HEK293T (cell line): ENCODE measurements at regions not wholly inside any gene's neighbourhood (a gene's known extent, or its start where the extent isn't known, plus 50 kb on each side); places are given as distances from the start of the nearest gene placed in this dataset.

Source experiments
- CTCF ChIA-PET: fragments of 350-600 bp; formaldehyde crosslinking; extraction: SDS; loops from one replicate; lab custom pipeline; 2021; ENCODE audit warnings: antibody characterized with exemption, inconsistent platforms; lab: Yijun Ruan, JAX
- POLR2A ChIA-PET: fragments of 350-600 bp; formaldehyde crosslinking; extraction: SDS; loops from one replicate; lab custom pipeline; 2020; ENCODE audit warnings: antibody characterized with exemption, inconsistent platforms; lab: Yijun Ruan, JAX
- DNase-seq: peaks from one replicate; pipeline ENCODE4 v3.0.0; 2012; ENCODE audit warnings: mixed read lengths; ENCODE audit errors: extremely low spot score
- ARNT ChIP-seq: fragments of 450-650 bp; IDR thresholded peaks from 2 replicates; pipeline ENCODE4 v1.6.1; 2017; ENCODE audit warnings: mild to moderate bottlenecking
- BHLHE40 ChIP-seq: fragments of 450-650 bp; IDR thresholded peaks from 2 replicates; pipeline ENCODE4 v1.6.1; 2016; ENCODE audit warnings: mild to moderate bottlenecking, moderate library complexity, borderline replicate concordance
- CTBP1 ChIP-seq: fragments of 450-650 bp; IDR thresholded peaks from 2 replicates; pipeline ENCODE4 v1.6.1; 2016; ENCODE audit warnings: borderline replicate concordance
- ELF4 ChIP-seq: fragments of 450-650 bp; IDR thresholded peaks from 2 replicates; pipeline ENCODE4 v1.6.1; 2017; ENCODE audit warnings: antibody characterized with exemption
- FOXA1 ChIP-seq: fragments of 450-650 bp; IDR thresholded peaks from 2 replicates; pipeline ENCODE4 v1.6.1; 2016; ENCODE audit warnings: mild to moderate bottlenecking
- FOXK2 ChIP-seq: fragments of 450-650 bp; IDR thresholded peaks from 2 replicates; pipeline ENCODE4 v1.6.1; 2016; ENCODE audit warnings: mild to moderate bottlenecking
- FOXM1 ChIP-seq: fragments of 450-650 bp; IDR thresholded peaks from 2 replicates; pipeline ENCODE4 v1.6.1; 2017; ENCODE audit warnings: mild to moderate bottlenecking, borderline replicate concordance
- HDGF ChIP-seq: fragments of 450-650 bp; IDR thresholded peaks from 2 replicates; pipeline ENCODE4 v1.6.1; 2017; ENCODE audit warnings: antibody characterized with exemption, borderline replicate concordance
- L3MBTL2 ChIP-seq: fragments of 450-650 bp; conservative IDR thresholded peaks from 2 replicates; pipeline ENCODE4 v1.6.1; 2016; ENCODE audit warnings: mild to moderate bottlenecking
- LEF1 ChIP-seq: fragments of 450-650 bp; IDR thresholded peaks from 2 replicates; pipeline ENCODE4 v1.6.1; 2017; ENCODE audit warnings: mild to moderate bottlenecking, borderline replicate concordance
- NFRKB ChIP-seq: fragments of 450-650 bp; IDR thresholded peaks from 2 replicates; pipeline ENCODE4 v1.6.1; 2016; ENCODE audit warnings: mild to moderate bottlenecking, moderate library complexity
- PKNOX1 ChIP-seq: fragments of 450-650 bp; IDR thresholded peaks from 2 replicates; pipeline ENCODE4 v1.6.1; 2016
- SP1 ChIP-seq: fragments of 450-650 bp; IDR thresholded peaks from 2 replicates; pipeline ENCODE4 v1.6.1; 2017
- SUZ12 ChIP-seq: fragments of 450-650 bp; IDR thresholded peaks from 2 replicates; pipeline ENCODE4 v1.6.1; 2016; ENCODE audit warnings: mild to moderate bottlenecking
- TARDBP ChIP-seq: fragments of 450-650 bp; IDR thresholded peaks from 2 replicates; pipeline ENCODE4 v1.6.1; 2016
- ZNF384 ChIP-seq: fragments of 450-650 bp; IDR thresholded peaks from 2 replicates; pipeline ENCODE4 v1.6.1; 2016

GRCh38 chr1:67572594-67573221 is 112.3 kb upstream of the GADD45A start:
- TF ChIP-seq ARNT = no peak
- TF ChIP-seq FOXK2 = no peak
- TF ChIP-seq HDGF = no peak
- no peak for TF ChIP-seq NFRKB
- no peak for TF ChIP-seq SUZ12
- TF ChIP-seq TARDBP = no peak
- TF ChIP-seq PKNOX1 = no peak
- TF ChIP-seq CTBP1 = no peak
- TF ChIP-seq LEF1 = no peak
- no peak for TF ChIP-seq BHLHE40
- no peak for TF ChIP-seq L3MBTL2
- DNase-seq = no peak
- ChIA-PET POLR2A (interaction anchor here (4.7 kb wide), 1 partner anchor 112 kb away, joined by 27 read pairs; the partner anchor contains the start of gene GADD45A), CTCF (interaction anchor here (0.7 to 4.2 kb wide), 3 partner anchors 11 to 188 kb away, joined by 4 to 19 read pairs (median 11); no protein-coding TSS in a partner anchor)

DNA sequence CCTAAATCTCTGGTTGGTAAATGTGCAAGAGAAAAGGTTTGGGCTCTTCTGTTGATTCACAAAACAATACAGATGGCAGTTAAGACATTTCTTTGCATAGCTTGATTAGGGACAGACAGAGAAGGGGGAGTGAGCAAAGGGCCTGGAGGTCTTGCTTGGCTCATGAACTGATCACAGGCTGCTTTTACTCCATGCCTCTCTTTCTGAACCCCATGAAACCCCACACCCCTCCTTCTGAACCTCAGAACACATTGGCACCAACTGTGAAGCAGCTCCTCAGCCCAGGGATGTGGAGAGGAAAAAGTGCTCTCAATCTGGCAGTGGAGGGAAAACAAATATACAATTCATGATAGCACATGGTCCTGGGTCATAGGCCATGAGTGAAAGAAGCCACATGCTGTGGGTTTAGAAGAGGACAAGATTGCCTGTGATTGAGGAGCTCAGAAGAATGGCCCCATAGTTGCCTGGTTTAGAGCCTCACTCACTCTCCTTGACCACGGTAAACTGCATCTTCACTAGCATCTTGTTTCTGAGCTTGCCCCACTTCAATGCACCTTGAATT is 111.6 kb upstream of the GADD45A start:
- CTCF ChIA-PET = interaction anchor here (0.6 to 1.2 kb wide), 3 partner anchors 54 to 357 kb away, joined by 3 to 5 read pairs (median 4); no protein-coding TSS in a partner anchor
- DNase-seq = no peak
- POLR2A ChIA-PET = interaction anchor here (0.8 to 4.7 kb wide), 2 partner anchors 112 kb away, joined by 3 to 27 read pairs; partner anchors contain the start of gene GADD45A
- no peak for TF ChIP-seq NFRKB

GRCh38 chr1:67574221-67574620 is 110.8 kb upstream of the GADD45A start:
- DNase-seq = no peak
- no peak for TF ChIP-seq ELF4
- TF ChIP-seq FOXK2 = no peak
- no peak for TF ChIP-seq ZNF384
- TF ChIP-seq NFRKB = no peak
- no peak for TF ChIP-seq FOXA1
- no peak for TF ChIP-seq ARNT
- no peak for TF ChIP-seq SUZ12
- TF ChIP-seq SP1 = no peak
- no peak for TF ChIP-seq FOXM1
- TF ChIP-seq TARDBP = no peak
- TF ChIP-seq CTBP1 = no peak
- no peak for TF ChIP-seq LEF1
- no peak for TF ChIP-seq PKNOX1
- no peak for TF ChIP-seq BHLHE40
- TF ChIP-seq L3MBTL2 = no peak
- no peak for TF ChIP-seq HDGF
- ChIA-PET CTCF (interaction anchor here (1.2 kb wide), 1 partner anchor 186 kb away, joined by 3 read pairs; no protein-coding TSS in a partner anchor), POLR2A (interaction anchor here (0.8 to 1.1 kb wide), 2 partner anchors 38 to 111 kb away, joined by 3 read pairs; partner anchors contain the start of gene GADD45A)

DNA sequence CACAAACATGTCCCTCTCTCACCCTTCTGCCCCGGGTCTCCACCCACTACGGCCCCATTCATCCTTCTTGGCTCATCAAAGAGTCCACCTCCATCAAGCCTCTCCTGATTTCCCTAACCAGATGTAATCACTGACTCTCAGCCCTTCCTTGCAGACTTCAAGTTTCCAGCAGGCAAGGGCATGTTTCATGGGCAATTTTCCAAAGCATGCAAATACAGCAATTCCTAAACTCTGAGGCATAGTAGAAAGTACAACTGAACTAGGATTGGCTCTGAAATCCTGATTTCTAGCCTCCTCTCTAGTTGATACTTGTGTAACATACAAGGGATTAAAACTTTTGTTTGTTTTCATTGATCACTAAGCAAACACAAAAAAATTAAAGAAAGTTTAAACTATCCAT is 109.1 kb upstream of the GADD45A start:
- ChIA-PET CTCF (no interaction called here), POLR2A (no interaction called here)

DNA sequence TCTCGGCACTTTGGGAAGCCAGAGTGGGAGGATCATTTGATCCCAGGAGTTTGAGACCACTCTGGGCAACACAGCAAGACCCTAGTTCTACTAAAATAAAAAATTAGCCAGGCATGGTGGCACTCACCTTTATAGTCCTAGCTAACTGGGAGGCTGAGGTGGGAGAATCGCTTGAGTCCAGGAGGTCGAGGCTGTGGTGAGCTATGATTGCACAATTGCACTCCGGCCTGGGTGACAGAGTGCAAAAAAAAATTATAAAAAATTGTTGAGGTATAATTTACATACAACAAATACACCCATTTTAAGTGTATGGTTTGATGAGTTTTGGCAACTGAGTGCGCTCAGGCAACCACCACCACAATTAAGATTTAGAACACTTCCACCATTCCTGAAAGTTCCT is 108.5 kb upstream of the GADD45A start:
- no peak for DNase-seq
- POLR2A ChIA-PET = no interaction called here
- CTCF ChIA-PET = no interaction called here
- TF ChIP-seq SUZ12 = no peak
- TF ChIP-seq L3MBTL2 = no peak
- no peak for TF ChIP-seq PKNOX1
- TF ChIP-seq NFRKB = no peak
- no peak for TF ChIP-seq FOXK2
- TF ChIP-seq ARNT = no peak
- no peak for TF ChIP-seq CTBP1
- no peak for TF ChIP-seq FOXM1
- no peak for TF ChIP-seq ELF4
- no peak for TF ChIP-seq ZNF384
- TF ChIP-seq HDGF = no peak
- no peak for TF ChIP-seq BHLHE40
- TF ChIP-seq LEF1 = no peak
- TF ChIP-seq SP1 = no peak
- no peak for TF ChIP-seq TARDBP
- no peak for TF ChIP-seq FOXA1

More for the DNA sequence above, 109.1 kb upstream of the GADD45A start:
- no peak for TF ChIP-seq L3MBTL2
- TF ChIP-seq PKNOX1 = no peak
- TF ChIP-seq CTBP1 = no peak
- TF ChIP-seq SP1 = no peak
- no peak for TF ChIP-seq LEF1
- no peak for TF ChIP-seq FOXA1
- no peak for TF ChIP-seq HDGF
- no peak for TF ChIP-seq ELF4
- TF ChIP-seq ARNT = no peak
- TF ChIP-seq TARDBP = no peak
- TF ChIP-seq BHLHE40 = no peak
- no peak for TF ChIP-seq FOXK2
- TF ChIP-seq NFRKB = no peak
- DNase-seq = no peak
